SK-N-SH treated with all-trans-retinoic acid at 6 μM for 48 hours (cell line): ENCODE measurements at regions not wholly inside any gene's neighbourhood (a gene's known extent, or its start where the extent isn't known, plus 50 kb on each side); places are given as distances from the start of the nearest gene placed in this dataset.

Experiments used
- ATAC-seq: fragments of 200-7000 bp; cut with Tn5 transposase; 3 replicates; pipeline ENCODE4 v1.9.1; 2020; ENCODE audit warnings: mild to moderate bottlenecking, moderate library complexity
- BACH2 ChIP-seq: fragments of 250-450 bp; sonication (Bioruptor Pico); IDR thresholded peaks from 2 replicates; pipeline ENCODE4 v1.9.0; 2021; ENCODE audit warnings: mild to moderate bottlenecking, borderline replicate concordance
- CSDC2 ChIP-seq: fragments of 250-450 bp; sonication (Bioruptor Pico); IDR thresholded peaks from 2 replicates; pipeline ENCODE4 v1.5.0; 2020; ENCODE audit warnings: mild to moderate bottlenecking, moderate library complexity
- ESRRG ChIP-seq: fragments of 250-450 bp; sonication (Bioruptor Pico); IDR thresholded peaks from 2 replicates; pipeline ENCODE4 v1.6.1; 2021; ENCODE audit warnings: mild to moderate bottlenecking
- ISL1 ChIP-seq: fragments of 250-450 bp; sonication (Bioruptor Pico); IDR thresholded peaks from 2 replicates; pipeline ENCODE4 v2.1.2; 2022; ENCODE audit warnings: mild to moderate bottlenecking, moderate library complexity
- OSR1 ChIP-seq: fragments of 250-450 bp; sonication (Bioruptor Pico); IDR thresholded peaks from 2 replicates; pipeline ENCODE4 v1.8.0; 2022; ENCODE audit warnings: moderate library complexity, mild to moderate bottlenecking, inconsistent platforms
- PPARA ChIP-seq: fragments of 250-450 bp; sonication (Bioruptor Pico); IDR thresholded peaks from 2 replicates; pipeline ENCODE4 v1.5.0; 2020; ENCODE audit warnings: mild to moderate bottlenecking, borderline replicate concordance
- RARB ChIP-seq: fragments of 250-450 bp; sonication (Bioruptor Pico); IDR thresholded peaks from 2 replicates; pipeline ENCODE4 v1.8.0; 2021; ENCODE audit warnings: mild to moderate bottlenecking, moderate library complexity
- SNAI2 ChIP-seq: fragments of 250-450 bp; sonication (Bioruptor Pico); IDR thresholded peaks from 2 replicates; pipeline ENCODE4 v1.5.0; 2020; ENCODE audit warnings: mild to moderate bottlenecking, moderate library complexity
- ZC3H10 ChIP-seq: fragments of 250-450 bp; sonication (Bioruptor Pico); IDR thresholded peaks from 2 replicates; pipeline ENCODE4 v1.5.1; 2021; ENCODE audit warnings: mild to moderate bottlenecking, moderate library complexity
- ZFP3 ChIP-seq: fragments of 250-450 bp; sonication (Bioruptor Pico); IDR thresholded peaks from 2 replicates; pipeline ENCODE4 v1.5.0; 2020; ENCODE audit warnings: mild to moderate bottlenecking, moderate library complexity
- ZFP30 ChIP-seq: fragments of 450-650 bp; formaldehyde crosslinking; IDR thresholded peaks from 2 replicates; pipeline ENCODE4 v1.5.0; 2022; ENCODE audit warnings: mild to moderate bottlenecking, moderate library complexity
- ZNF70 ChIP-seq: fragments of 450-650 bp; formaldehyde crosslinking; IDR thresholded peaks from 2 replicates; pipeline ENCODE4 v1.5.0; 2020; ENCODE audit warnings: mild to moderate bottlenecking, moderate library complexity
- ZNF8 ChIP-seq: fragments of 450-650 bp; formaldehyde crosslinking; IDR thresholded peaks from 2 replicates; pipeline ENCODE4 v1.5.0; 2020; ENCODE audit warnings: mild to moderate bottlenecking, moderate library complexity
- TF ChIP-seq, protein P1 (sequence below): fragments of 250-450 bp; sonication (Bioruptor Pico); IDR thresholded peaks from 2 replicates; pipeline ENCODE4 v1.5.1; 2021; ENCODE audit warnings: mild to moderate bottlenecking, moderate library complexity
- TF ChIP-seq, protein P2 (sequence below): fragments of 250-450 bp; sonication (Bioruptor Pico); IDR thresholded peaks from 2 replicates; pipeline ENCODE4 v1.8.0; 2020; ENCODE audit warnings: mild to moderate bottlenecking, moderate library complexity, borderline replicate concordance
- TF ChIP-seq, protein P3 (sequence below): fragments of 250-450 bp; sonication (Bioruptor Pico); IDR thresholded peaks from 2 replicates; pipeline ENCODE4 v1.5.1; 2020; ENCODE audit warnings: low read depth, mild to moderate bottlenecking, moderate library complexity
- TF ChIP-seq, protein P4 (sequence below): fragments of 250-450 bp; sonication (Bioruptor Pico); IDR thresholded peaks from 2 replicates; pipeline ENCODE4 v1.5.0; 2020; ENCODE audit warnings: mild to moderate bottlenecking, moderate library complexity

DNA sequence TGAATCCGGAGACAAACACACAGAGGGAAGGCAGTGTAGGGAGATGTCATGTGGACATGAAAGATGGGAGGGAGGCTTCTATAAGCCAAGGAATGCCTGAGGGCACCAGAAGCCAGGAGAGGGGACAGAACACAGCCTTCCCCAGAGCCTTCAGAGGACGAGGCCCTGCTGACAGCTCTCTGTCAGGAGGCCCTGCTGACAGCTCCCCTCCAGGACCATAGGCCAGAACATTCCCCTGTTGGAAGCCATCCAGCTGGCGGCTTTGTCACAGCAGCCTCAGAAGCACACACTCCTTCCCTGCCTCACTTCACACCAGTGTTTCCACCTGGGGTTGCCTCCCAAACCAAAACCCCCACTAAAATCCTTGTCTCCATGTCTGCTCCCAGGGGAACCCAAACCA is 171.3 kb upstream of the ID2 start:
- TF ChIP-seq, protein P1, sequence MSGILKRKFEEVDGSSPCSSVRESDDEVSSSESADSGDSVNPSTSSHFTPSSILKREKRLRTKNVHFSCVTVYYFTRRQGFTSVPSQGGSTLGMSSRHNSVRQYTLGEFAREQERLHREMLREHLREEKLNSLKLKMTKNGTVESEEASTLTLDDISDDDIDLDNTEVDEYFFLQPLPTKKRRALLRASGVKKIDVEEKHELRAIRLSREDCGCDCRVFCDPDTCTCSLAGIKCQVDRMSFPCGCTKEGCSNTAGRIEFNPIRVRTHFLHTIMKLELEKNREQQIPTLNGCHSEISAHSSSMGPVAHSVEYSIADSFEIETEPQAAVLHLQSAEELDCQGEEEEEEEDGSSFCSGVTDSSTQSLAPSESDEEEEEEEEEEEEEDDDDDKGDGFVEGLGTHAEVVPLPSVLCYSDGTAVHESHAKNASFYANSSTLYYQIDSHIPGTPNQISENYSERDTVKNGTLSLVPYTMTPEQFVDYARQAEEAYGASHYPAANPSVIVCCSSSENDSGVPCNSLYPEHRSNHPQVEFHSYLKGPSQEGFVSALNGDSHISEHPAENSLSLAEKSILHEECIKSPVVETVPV (CRISPR knock-in tag) = no peak
- no peak for TF ChIP-seq ZC3H10 (CRISPR knock-in tag)
- no peak for TF ChIP-seq ZNF8
- TF ChIP-seq ZNF70 (CRISPR knock-in tag) = no peak
- no peak for ATAC-seq

DNA sequence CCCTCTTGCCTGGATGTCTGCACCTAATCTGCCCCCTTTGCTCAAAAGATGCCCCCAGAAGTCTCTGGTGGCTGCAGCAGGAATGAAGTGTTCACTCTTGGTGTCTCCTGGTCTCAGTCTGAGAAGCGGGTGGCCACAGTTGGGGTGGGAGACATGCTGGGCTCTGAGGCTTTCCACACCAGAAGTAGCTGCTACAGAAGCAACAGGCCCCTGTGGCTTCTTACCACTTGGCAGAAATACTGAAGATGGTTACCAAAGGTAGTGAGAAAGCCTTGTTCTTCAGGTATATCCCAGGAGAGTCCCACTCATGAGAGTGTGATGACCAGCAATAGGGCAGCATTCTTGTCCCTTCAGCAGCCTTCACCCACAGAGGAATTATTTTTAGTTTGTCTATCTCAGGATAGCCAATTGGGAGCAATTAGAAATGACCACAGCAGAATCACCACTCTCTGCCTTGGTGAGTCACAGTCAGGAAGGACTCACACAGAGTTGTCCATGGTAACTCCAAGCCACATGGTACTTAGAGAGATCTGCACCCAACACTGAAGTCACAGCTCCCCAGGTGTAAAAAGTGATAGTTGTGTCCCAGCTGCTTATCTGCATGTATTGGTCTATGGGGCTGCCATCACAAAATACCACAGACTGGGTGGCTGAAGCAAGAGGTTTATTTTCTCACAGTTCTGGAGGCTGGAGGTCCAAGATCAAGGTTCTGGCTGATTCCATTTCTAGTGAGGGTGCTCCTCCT is 169.8 kb upstream of the ID2 start:
- TF ChIP-seq PPARA (no peak), SNAI2 (CRISPR knock-in tag) (no peak), OSR1 (no peak), ESRRG (no peak)
- TF ChIP-seq, protein P1 (CRISPR knock-in tag) = no peak
- TF ChIP-seq, protein P2, sequence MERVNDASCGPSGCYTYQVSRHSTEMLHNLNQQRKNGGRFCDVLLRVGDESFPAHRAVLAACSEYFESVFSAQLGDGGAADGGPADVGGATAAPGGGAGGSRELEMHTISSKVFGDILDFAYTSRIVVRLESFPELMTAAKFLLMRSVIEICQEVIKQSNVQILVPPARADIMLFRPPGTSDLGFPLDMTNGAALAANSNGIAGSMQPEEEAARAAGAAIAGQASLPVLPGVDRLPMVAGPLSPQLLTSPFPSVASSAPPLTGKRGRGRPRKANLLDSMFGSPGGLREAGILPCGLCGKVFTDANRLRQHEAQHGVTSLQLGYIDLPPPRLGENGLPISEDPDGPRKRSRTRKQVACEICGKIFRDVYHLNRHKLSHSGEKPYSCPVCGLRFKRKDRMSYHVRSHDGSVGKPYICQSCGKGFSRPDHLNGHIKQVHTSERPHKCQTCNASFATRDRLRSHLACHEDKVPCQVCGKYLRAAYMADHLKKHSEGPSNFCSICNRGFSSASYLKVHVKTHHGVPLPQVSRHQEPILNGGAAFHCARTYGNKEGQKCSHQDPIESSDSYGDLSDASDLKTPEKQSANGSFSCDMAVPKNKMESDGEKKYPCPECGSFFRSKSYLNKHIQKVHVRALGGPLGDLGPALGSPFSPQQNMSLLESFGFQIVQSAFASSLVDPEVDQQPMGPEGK (CRISPR knock-in tag) = no peak
- ATAC-seq = peak; percentile 65

DNA sequence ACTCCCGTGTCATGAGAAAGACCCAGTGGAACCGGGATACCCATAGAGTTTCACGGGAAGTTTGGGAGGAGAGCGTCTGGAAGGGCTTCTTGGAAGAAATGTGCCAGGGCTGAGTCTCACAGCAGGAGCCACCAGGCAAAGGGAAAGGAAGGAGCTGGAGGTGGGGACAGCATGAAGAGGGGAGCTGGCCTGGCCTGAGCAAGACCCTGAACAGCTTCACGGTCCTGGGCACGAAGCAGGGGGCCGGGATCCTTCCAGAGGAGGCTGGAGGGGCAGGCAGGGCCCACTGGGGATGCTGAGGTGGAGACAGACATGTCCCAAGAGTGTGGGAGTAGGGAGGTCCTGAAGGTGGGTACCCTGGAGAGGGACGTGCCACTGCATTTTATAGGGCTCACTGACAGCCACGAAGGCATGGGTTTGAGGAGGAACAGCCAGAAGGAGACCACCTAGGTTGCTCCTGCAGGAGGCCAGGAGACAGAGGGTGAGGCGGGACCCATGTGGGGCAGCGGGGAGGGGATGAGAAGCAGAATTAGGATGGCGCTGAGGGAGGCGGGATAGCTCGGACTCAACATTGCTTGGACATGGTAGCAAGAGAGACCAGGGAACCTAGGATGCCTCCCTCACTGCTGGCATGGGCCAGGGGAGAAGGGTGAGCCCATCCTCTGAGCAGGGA is 168.1 kb upstream of the ID2 start:
- no peak for ATAC-seq
- TF ChIP-seq ZFP30 (CRISPR knock-in tag) (no peak), ESRRG (no peak), SNAI2 (CRISPR knock-in tag) (no peak), ISL1 (no peak), PPARA (no peak), CSDC2 (CRISPR knock-in tag) (no peak), OSR1 (no peak), ZNF70 (CRISPR knock-in tag) (no peak), RARB (CRISPR knock-in tag) (no peak), ZNF8 (no peak), BACH2 (CRISPR knock-in tag) (no peak), ZFP3 (CRISPR knock-in tag) (no peak)
- TF ChIP-seq, protein P3, sequence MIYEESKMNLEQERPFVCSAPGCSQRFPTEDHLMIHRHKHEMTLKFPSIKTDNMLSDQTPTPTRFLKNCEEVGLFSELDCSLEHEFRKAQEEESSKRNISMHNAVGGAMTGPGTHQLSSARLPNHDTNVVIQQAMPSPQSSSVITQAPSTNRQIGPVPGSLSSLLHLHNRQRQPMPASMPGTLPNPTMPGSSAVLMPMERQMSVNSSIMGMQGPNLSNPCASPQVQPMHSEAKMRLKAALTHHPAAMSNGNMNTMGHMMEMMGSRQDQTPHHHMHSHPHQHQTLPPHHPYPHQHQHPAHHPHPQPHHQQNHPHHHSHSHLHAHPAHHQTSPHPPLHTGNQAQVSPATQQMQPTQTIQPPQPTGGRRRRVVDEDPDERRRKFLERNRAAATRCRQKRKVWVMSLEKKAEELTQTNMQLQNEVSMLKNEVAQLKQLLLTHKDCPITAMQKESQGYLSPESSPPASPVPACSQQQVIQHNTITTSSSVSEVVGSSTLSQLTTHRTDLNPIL (CRISPR knock-in tag) = no peak
- TF ChIP-seq, protein P2 (CRISPR knock-in tag) = no peak
- TF ChIP-seq, protein P1 (CRISPR knock-in tag) = no peak
- TF ChIP-seq, protein P4, sequence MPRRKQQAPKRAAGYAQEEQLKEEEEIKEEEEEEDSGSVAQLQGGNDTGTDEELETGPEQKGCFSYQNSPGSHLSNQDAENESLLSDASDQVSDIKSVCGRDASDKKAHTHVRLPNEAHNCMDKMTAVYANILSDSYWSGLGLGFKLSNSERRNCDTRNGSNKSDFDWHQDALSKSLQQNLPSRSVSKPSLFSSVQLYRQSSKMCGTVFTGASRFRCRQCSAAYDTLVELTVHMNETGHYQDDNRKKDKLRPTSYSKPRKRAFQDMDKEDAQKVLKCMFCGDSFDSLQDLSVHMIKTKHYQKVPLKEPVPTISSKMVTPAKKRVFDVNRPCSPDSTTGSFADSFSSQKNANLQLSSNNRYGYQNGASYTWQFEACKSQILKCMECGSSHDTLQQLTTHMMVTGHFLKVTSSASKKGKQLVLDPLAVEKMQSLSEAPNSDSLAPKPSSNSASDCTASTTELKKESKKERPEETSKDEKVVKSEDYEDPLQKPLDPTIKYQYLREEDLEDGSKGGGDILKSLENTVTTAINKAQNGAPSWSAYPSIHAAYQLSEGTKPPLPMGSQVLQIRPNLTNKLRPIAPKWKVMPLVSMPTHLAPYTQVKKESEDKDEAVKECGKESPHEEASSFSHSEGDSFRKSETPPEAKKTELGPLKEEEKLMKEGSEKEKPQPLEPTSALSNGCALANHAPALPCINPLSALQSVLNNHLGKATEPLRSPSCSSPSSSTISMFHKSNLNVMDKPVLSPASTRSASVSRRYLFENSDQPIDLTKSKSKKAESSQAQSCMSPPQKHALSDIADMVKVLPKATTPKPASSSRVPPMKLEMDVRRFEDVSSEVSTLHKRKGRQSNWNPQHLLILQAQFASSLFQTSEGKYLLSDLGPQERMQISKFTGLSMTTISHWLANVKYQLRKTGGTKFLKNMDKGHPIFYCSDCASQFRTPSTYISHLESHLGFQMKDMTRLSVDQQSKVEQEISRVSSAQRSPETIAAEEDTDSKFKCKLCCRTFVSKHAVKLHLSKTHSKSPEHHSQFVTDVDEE = no peak
- TF ChIP-seq, all 23 proteins: peak for 0
